ENCODE measurements at regions not wholly inside any gene's neighbourhood (a gene's known extent, or its start where the extent isn't known, plus 50 kb on each side); places are given as distances from the start of the nearest gene placed in this dataset.

DNA sequence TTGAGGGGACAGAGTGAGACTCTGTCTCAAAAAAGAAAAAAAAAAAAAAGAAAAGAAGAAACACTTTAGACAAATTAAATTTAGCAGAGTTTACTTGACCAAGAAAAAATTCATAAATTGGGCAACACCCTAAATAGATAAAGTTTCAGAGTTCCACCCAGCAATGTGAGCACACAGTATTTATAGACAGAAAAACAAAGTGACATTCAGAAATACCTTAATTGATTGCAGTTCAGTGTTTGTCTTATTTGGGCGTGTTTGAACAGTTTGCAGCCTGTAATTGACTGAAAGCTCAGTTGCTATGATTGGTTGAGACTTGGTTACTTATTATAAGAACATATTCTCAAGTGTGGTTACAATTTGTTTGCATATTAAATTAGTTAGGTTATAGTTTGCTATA lies 603.5 kb upstream of the NEGR1 start:
- H3K27me3 ChIP-seq (replicated peaks): no peaks in the 10 kb centered on the region
- H3K4me3 ChIP-seq (ENCODE audit: low read depth, low read length): no peak overlapping the region
- in situ Hi-C loops (cut with HindIII; ENCODE audit: low pct_ligation_motif_present, low sequenced_read_pairs): no loop called here
- H3K36me3 ChIP-seq (replicated peaks): no peaks in the 10 kb centered on the region
- TF ChIP-seq, protein P1, sequence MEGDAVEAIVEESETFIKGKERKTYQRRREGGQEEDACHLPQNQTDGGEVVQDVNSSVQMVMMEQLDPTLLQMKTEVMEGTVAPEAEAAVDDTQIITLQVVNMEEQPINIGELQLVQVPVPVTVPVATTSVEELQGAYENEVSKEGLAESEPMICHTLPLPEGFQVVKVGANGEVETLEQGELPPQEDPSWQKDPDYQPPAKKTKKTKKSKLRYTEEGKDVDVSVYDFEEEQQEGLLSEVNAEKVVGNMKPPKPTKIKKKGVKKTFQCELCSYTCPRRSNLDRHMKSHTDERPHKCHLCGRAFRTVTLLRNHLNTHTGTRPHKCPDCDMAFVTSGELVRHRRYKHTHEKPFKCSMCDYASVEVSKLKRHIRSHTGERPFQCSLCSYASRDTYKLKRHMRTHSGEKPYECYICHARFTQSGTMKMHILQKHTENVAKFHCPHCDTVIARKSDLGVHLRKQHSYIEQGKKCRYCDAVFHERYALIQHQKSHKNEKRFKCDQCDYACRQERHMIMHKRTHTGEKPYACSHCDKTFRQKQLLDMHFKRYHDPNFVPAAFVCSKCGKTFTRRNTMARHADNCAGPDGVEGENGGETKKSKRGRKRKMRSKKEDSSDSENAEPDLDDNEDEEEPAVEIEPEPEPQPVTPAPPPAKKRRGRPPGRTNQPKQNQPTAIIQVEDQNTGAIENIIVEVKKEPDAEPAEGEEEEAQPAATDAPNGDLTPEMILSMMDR (IDR thresholded peaks at IDR 0.05; ENCODE audit: low read depth, low read length, missing control alignments): no peak
- no peak for DNase-seq
- no peak overlapping the region for H3K27ac ChIP-seq

GRCh38 chr1:72885017-72885416 lies 602.7 kb upstream of the NEGR1 start:
- no peak overlapping the region for H3K27ac ChIP-seq
- no peaks in the 10 kb centered on the region for H3K36me3 ChIP-seq (replicated peaks)
- no peak for DNase-seq
- no peak overlapping the region for H3K4me3 ChIP-seq (ENCODE audit: low read depth, low read length)
- TF ChIP-seq, protein P1 (IDR thresholded peaks at IDR 0.05; ENCODE audit: low read depth, low read length, missing control alignments): no peak
- no peaks in the 10 kb centered on the region for H3K27me3 ChIP-seq (replicated peaks)
- in situ Hi-C loops (cut with HindIII; ENCODE audit: low pct_ligation_motif_present, low sequenced_read_pairs): no loop called here

DNA sequence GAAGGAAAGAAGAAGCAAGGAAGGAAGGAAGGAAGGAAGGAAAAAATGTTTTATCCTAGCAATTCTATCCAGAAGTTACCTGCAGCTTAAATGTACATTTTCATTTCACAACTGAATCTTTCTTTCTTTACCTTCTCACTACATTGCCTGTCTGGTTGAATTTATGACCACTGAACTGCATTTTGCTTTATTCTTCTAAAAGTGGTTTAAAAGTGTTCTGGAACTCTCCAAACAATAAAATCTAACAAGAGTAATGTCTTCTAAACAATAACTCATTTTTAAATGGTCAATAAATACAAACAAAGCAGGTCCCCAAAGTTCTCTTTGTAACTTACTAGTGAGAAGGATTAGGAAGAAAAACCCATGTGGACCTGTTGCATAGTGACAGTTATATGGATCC lies 587.5 kb upstream of the NEGR1 start:
- Histone ChIP-seq H3K27ac (no peak overlapping the region), H3K36me3 (replicated peaks) (no peaks in the 10 kb centered on the region), H3K27me3 (replicated peaks) (no peaks in the 10 kb centered on the region), H3K4me3 (ENCODE audit: low read depth, low read length) (no peak overlapping the region)
- in situ Hi-C loops (cut with HindIII; ENCODE audit: low pct_ligation_motif_present, low sequenced_read_pairs): no loop called here
- no peak for DNase-seq
- TF ChIP-seq, protein P1 (IDR thresholded peaks at IDR 0.05; ENCODE audit: low read depth, low read length, missing control alignments): no peak

DNA sequence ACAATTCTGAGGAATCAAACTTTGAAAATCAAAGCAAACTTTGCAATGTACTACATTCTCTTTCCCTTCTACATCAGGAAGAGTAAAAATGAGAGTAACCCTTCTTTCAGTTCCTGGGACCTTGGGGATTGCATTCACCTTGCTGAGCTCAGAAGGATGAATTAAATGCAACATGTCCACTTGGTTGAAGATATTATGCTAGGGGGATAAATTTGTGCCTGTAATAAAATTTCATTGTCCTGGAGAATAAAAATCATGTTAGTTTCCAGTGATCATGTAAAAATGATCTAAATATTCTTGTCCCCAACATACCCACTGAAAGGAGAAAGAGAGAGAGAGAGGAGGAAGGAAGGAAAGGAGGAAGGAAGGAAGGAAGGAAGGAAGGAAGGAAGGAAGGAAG lies 587.1 kb upstream of the NEGR1 start:
- DNase-seq: no peak
- Histone ChIP-seq H3K27me3 (replicated peaks) (no peaks in the 10 kb centered on the region), H3K4me3 (ENCODE audit: low read depth, low read length) (no peak overlapping the region), H3K36me3 (replicated peaks) (no peaks in the 10 kb centered on the region), H3K27ac (no peak overlapping the region)
- in situ Hi-C loops (cut with HindIII; ENCODE audit: low pct_ligation_motif_present, low sequenced_read_pairs): no loop called here
- TF ChIP-seq, protein P1 (IDR thresholded peaks at IDR 0.05; ENCODE audit: low read depth, low read length, missing control alignments): no peak

GRCh38 chr1:72851597-72851996 lies 569.3 kb upstream of the NEGR1 start:
- DNase-seq: no peak
- in situ Hi-C loops (cut with HindIII; ENCODE audit: low pct_ligation_motif_present, low sequenced_read_pairs): no loop called here
- Histone ChIP-seq H3K27ac (no peak overlapping the region), H3K27me3 (replicated peaks) (no peaks in the 10 kb centered on the region), H3K36me3 (replicated peaks) (no peaks in the 10 kb centered on the region), H3K4me3 (ENCODE audit: low read depth, low read length) (no peak overlapping the region)
- TF ChIP-seq, protein P1 (IDR thresholded peaks at IDR 0.05; ENCODE audit: low read depth, low read length, missing control alignments): no peak

GRCh38 chr1:72848997-72849396 lies 566.7 kb upstream of the NEGR1 start:
- DNase-seq: no peak
- Histone ChIP-seq H3K27me3 (replicated peaks) (no peaks in the 10 kb centered on the region), H3K27ac (no peak overlapping the region), H3K36me3 (replicated peaks) (no peaks in the 10 kb centered on the region), H3K4me3 (ENCODE audit: low read depth, low read length) (no peak overlapping the region)
- in situ Hi-C loops (cut with HindIII; ENCODE audit: low pct_ligation_motif_present, low sequenced_read_pairs): no loop called here
- TF ChIP-seq, protein P1 (IDR thresholded peaks at IDR 0.05; ENCODE audit: low read depth, low read length, missing control alignments): no peak
